HUES6 (cell line): ENCODE measurements at regions not wholly inside any gene's neighbourhood (a gene's known extent, or its start where the extent isn't known, plus 50 kb on each side); places are given as distances from the start of the nearest gene placed in this dataset.
"Not testable (repeated sequence)": the region's sequence is repeated elsewhere in the genome, so short reads cannot be mapped to it uniquely, and the experiment has no call there.

Experiments
- H3K27ac ChIP-seq: 2 replicates; pipeline ENCODE4 v1.7.0; 2013; ENCODE audit warnings: low read depth, mild to moderate bottlenecking, low read length, inconsistent platforms
- H3K27me3 ChIP-seq: 2 replicates; pipeline ENCODE4 v1.6.1; 2013; ENCODE audit warnings: low read length; ENCODE audit not compliant: control insufficient read depth, insufficient read depth
- H3K36me3 ChIP-seq: 2 replicates; pipeline ENCODE4 v1.6.1; 2013; ENCODE audit warnings: low read length; ENCODE audit not compliant: control insufficient read depth, insufficient read depth
- H3K4me1 ChIP-seq: 2 replicates; pipeline ENCODE4 v1.6.1; 2013; ENCODE audit warnings: low read length; ENCODE audit not compliant: control insufficient read depth, insufficient read depth
- H3K4me3 ChIP-seq: 2 replicates; pipeline ENCODE4 v1.5.1; 2013; ENCODE audit warnings: low read depth, low read length
- H3K9ac ChIP-seq: one replicate; pipeline ENCODE4 v1.6.1; 2013; ENCODE audit warnings: mild to moderate bottlenecking, low read length
- H3K9me3 ChIP-seq: 2 replicates; pipeline ENCODE4 v1.6.1; 2013; ENCODE audit warnings: low read depth, low read length; ENCODE audit not compliant: control insufficient read depth, insufficient read depth

DNA sequence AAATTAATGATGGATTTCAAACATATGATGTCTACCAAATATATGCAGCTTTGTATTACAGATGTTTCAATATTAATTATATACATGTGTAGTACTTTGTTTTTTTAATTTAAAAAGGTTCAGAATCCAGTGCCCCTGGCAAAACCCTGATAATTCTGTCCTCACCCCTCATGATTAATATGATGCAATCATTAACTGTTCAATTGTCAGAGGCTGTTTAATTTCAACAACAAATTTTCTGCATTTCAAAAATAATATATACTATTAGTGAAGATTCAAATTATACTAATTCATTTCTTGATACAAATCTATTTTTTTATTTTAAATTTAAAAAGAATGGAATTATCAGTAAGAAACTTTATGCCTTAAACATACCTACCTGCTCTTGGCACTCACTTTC is 162.6 kb downstream of the HHIPL2 start:
- no peak overlapping the region for H3K27ac ChIP-seq
- H3K36me3 ChIP-seq, result no peaks in the 10 kb centered on the region
- H3K4me3 ChIP-seq, result no peak overlapping the region
- H3K9ac ChIP-seq, result no peak overlapping the region
- H3K27me3 ChIP-seq, result no peaks in the 10 kb centered on the region
- H3K4me1 ChIP-seq, result no peaks in the 10 kb centered on the region
- H3K9me3 ChIP-seq, result 0 out of 2 replicates have a peak, but pooled peaks cover 4% of the 10 kb centered on the region

DNA sequence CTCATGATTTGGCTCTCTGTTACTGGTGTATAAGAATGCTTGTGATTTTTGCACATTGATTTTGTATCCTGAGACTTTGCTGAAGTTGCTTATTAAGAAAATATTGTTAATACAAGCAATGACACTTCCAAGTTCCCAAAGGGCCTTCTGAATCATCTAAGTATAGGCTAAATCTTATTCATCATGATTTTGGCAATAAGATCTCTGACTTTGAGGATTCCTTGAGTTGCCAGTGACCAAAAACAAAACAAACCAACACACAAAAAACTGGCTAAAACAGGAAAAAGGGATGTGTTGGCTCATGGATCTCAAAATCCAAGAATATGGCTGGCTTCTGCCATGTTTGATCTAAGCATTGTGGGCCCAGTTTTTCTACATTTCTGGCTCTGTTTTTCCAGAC is 163.4 kb downstream of the HHIPL2 start:
- H3K4me1 ChIP-seq, result no peaks in the 10 kb centered on the region
- H3K4me3 ChIP-seq, result no peak overlapping the region
- H3K27ac ChIP-seq, result no peak overlapping the region

DNA sequence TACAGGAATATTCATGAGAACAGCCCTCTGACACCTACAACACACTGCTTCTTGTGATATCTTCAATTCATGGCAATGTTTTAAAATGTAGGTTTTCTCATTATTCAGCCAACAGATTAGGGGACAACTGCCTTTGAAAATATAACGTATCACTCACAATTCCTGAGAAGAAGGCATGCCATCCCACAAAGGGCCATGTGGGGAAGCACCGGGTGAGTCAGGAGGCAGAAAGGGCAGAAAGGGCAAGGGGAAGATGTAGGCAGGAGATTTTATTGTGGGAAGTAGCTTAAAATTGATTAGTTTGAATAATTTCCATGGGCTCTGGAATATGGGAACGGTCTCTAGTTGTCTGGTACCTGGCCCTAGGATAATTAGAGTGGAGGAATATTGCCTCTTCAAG is 165.7 kb downstream of the HHIPL2 start:
- Histone ChIP-seq H3K36me3 (no peaks in the 10 kb centered on the region), H3K9ac (no peak overlapping the region), H3K4me3 (no peak overlapping the region), H3K4me1 (no peaks in the 10 kb centered on the region), H3K9me3 (peaks cover 6% of the 10 kb centered on the region; the same call in 1 of the 2 replicates), H3K27ac (no peak overlapping the region), H3K27me3 (no peaks in the 10 kb centered on the region)

More for the DNA sequence above, 163.4 kb downstream of the HHIPL2 start:
- H3K9ac ChIP-seq, result no peak overlapping the region
- no peaks in the 10 kb centered on the region for H3K36me3 ChIP-seq
- no peaks in the 10 kb centered on the region for H3K27me3 ChIP-seq
- 0 out of 2 replicates have a peak, but pooled peaks cover 6% of the 10 kb centered on the region for H3K9me3 ChIP-seq

GRCh38 chr1:222377428-222378088 is 170.3 kb downstream of the HHIPL2 start:
- Histone ChIP-seq H3K36me3 (no peaks in the 10 kb centered on the region), H3K27me3 (no peaks in the 10 kb centered on the region), H3K9ac (no peak overlapping the region), H3K4me3 (no peak overlapping the region), H3K4me1 (no peaks in the 10 kb centered on the region), H3K9me3 (peaks cover 6% of the 10 kb centered on the region; the same call in 1 of the 2 replicates), H3K27ac (no peak overlapping the region)

DNA sequence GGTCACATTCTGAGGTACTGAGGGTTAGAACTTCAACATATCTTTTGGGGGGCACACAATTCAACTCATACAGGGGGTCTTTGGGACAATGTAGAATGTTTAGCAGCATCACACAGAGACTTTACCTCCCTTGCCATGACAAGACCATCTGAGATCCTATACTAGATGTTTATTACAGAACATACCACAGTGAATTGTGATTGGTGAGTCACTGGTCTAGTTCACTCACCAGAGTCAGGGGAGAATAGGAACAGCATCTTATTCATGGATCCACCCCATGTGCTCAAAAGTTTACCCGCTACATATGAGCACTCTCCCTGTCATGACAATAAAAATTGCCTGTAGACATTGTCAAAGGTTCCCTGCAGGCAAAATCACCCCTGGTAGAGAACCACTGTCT is 171.1 kb downstream of the HHIPL2 start:
- not testable (repeated sequence) for H3K4me1 ChIP-seq, H3K36me3 ChIP-seq, H3K27ac ChIP-seq, H3K9ac ChIP-seq, H3K4me3 ChIP-seq, H3K27me3 ChIP-seq, H3K9me3 ChIP-seq

DNA sequence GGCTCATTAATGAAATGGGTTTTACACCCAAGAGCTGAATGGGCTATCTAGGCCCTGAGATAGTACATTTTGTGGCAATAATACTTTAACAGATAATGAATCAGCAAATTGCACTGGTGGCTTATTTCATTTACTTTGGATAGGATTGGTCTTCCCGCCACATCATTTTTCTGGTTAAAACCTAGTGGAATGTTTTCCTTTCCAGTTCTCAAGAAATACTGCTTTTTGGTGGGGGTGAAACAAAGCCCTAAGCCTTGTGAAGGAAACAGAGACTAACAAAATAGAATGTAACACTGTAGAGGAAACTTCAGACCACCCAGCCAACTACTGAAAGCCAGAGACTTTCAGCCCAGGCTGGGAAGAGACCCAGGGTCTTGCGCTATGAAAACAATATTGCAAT is 172.2 kb downstream of the HHIPL2 start:
- Histone ChIP-seq H3K27ac (no peak overlapping the region), H3K4me1 (no peaks in the 10 kb centered on the region; the same call in 1 of the 2 replicates), H3K9me3 (peaks cover 6% of the 10 kb centered on the region; the same call in 1 of the 2 replicates), H3K9ac (no peak overlapping the region), H3K36me3 (no peaks in the 10 kb centered on the region), H3K4me3 (no peak overlapping the region), H3K27me3 (no peaks in the 10 kb centered on the region)

DNA sequence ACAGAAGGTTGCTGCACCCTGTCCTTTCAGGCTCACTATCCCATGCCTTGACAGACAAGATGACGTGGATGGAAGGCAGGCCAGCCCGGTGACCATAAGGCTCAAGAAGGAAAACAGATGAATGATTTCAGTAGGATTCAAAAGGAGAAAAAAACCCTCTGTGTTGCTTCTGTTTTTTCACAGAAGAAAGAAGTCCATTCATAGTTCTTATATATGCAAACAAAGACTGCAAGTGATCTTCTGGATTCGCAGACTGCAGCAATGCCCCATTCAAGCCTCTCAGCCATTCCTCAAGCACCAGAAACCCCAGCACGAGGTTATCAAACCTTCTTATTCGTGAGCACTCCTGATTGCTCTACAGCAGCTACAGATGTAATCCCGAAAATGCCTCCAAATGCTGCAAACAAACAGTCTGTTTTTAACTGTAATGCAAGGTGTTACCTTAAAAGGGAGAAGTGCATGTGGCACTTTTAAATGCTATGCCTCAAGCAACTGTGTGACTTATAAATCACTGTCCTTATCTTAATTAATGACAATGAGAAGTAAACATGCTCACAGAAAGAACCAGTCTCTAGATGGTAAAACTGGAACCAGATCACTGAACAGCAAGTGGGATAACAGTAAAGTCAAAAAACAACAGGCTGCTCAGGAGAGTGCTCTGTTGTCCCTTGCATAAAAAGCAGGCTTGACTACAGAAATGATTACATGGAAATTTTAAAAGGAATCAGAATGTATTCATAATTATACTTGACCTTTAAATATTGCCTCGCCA is 173.9 kb downstream of the HHIPL2 start:
- Histone ChIP-seq H3K27ac (no peak overlapping the region), H3K9ac (no peak overlapping the region), H3K27me3 (no peaks in the 10 kb centered on the region), H3K4me3 (no peak overlapping the region), H3K36me3 (no peaks in the 10 kb centered on the region), H3K9me3 (no peaks in the 10 kb centered on the region), H3K4me1 (peaks cover 10% of the 10 kb centered on the region; the same call in 1 of the 2 replicates)

- H3K9me3 ChIP-seq, result no peaks in the 10 kb centered on the region
- H3K4me3 ChIP-seq, result no peak overlapping the region
- H3K27ac ChIP-seq, result no peak overlapping the region
- H3K9ac ChIP-seq, result no peak overlapping the region
- no peaks in the 10 kb centered on the region for H3K27me3 ChIP-seq
- H3K36me3 ChIP-seq, result no peaks in the 10 kb centered on the region
- H3K4me1 ChIP-seq, result peaks cover 10% of the 10 kb centered on the region; the same call in 1 of the 2 replicates
Measured at GRCh38 chr1:222373216-222373615, 174.7 kb downstream of the HHIPL2 start.

- Histone ChIP-seq H3K4me3 (no peak overlapping the region), H3K27ac (no peak overlapping the region), H3K9me3 (no peaks in the 10 kb centered on the region), H3K27me3 (no peaks in the 10 kb centered on the region), H3K36me3 (no peaks in the 10 kb centered on the region), H3K4me1 (peaks cover 10% of the 10 kb centered on the region; the same call in 1 of the 2 replicates), H3K9ac (no peak overlapping the region)
Measured at GRCh38 chr1:222372221-222372620, 175.7 kb downstream of the HHIPL2 start.

DNA sequence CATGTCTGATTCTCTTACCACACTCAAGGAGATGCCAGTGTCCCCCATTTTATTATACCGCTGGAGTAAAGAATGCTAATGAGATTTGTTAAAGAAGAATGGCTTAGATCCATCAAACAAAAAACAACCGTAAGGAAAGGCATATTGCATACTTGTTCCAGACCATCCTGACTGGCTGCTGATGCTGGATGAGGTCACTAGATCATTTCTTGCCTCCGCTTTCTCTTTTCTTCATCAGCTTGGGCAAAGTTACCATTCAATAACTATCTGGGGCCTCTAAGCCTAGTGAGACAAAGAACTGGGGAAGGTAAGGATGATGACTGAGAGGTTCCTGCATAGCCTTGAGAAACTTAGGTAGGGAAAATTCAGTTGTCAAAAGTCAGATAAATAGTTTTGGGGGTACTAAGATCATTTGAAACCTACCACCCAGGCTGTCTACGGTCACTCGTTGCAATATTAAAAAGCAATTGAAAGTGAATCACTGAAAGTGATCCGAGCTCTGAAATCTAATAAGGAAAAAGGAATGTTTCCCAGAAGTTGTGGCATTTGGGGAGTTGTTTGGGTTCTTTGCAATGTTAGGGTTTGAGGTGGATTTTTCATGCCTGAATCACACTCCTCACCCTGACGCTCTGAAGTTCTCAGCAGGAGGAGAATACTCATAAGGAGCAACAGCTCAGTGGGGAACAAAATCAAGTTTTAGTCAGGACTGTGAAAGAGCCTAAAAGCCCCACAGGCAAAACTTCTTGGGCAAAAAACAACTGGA is 176.8 kb downstream of the HHIPL2 start:
- Histone ChIP-seq H3K27ac (no peak overlapping the region), H3K9ac (no peak overlapping the region), H3K4me1 (peaks cover 10% of the 10 kb centered on the region; the same call in 1 of the 2 replicates), H3K9me3 (no peaks in the 10 kb centered on the region), H3K27me3 (no peaks in the 10 kb centered on the region), H3K4me3 (no peak overlapping the region), H3K36me3 (no peaks in the 10 kb centered on the region)
